Neural cell (in vitro differentiated cells): ENCODE measurements at regions not wholly inside any gene's neighbourhood (a gene's known extent, or its start where the extent isn't known, plus 50 kb on each side); places are given as distances from the start of the nearest gene placed in this dataset.

Experiments
- H2AFZ ChIP-seq: fragments of 200-600, 300-800 bp; sonication (generic), shearing (Covaris generic); 2 replicates; pipeline ENCODE4 v1.6.0; 2014; ENCODE audit warnings: low read depth, mild to moderate bottlenecking, antibody characterized with exemption, low read length, moderate library complexity
- H3F3A ChIP-seq: fragments of 200-600 bp; shearing (Covaris generic); 2 replicates; pipeline ENCODE4 v1.6.1; 2016; ENCODE audit warnings: mild to moderate bottlenecking, moderate library complexity, mixed read lengths, antibody characterized with exemption, low read length; ENCODE audit not compliant: insufficient read depth, poor library complexity, severe bottlenecking
- H3K27ac ChIP-seq: fragments of 200-600, 300-800 bp; sonication (generic), shearing (Covaris generic); 2 replicates; pipeline ENCODE4 v1.5.1; 2014; ENCODE audit warnings: mild to moderate bottlenecking, low read length, moderate library complexity
- H3K27me3 ChIP-seq: fragments of 300-800, 200-600 bp; sonication (generic), shearing (Covaris generic); 2 replicates; pipeline ENCODE4 v1.6.0; 2014; ENCODE audit warnings: mild to moderate bottlenecking, low read depth, low read length, moderate library complexity; ENCODE audit not compliant: insufficient read depth
- H3K36me3 ChIP-seq: fragments of 300-800, 200-600 bp; sonication (generic), shearing (Covaris generic); 2 replicates; pipeline ENCODE4 v1.5.1; 2014; ENCODE audit warnings: mild to moderate bottlenecking, antibody characterized with exemption, low read length, moderate library complexity; ENCODE audit not compliant: insufficient read depth
- H3K4me2 ChIP-seq: fragments of 300-800, 200-600 bp; sonication (generic), shearing (Covaris generic); 2 replicates; pipeline ENCODE4 v1.6.0; 2014; ENCODE audit warnings: mild to moderate bottlenecking, low read length
- H3K4me3 ChIP-seq: fragments of 300-800, 200-600 bp; sonication (generic), shearing (Covaris generic); 2 replicates; pipeline ENCODE4 v1.5.1; 2014; ENCODE audit warnings: mild to moderate bottlenecking, low read length, moderate library complexity
- H3K79me2 ChIP-seq: fragments of 200-600 bp; shearing (Covaris generic); replicated peaks from 2 replicates; pipeline ENCODE4 v1.6.0; 2014; ENCODE audit warnings: mild to moderate bottlenecking, low read length, moderate library complexity; ENCODE audit not compliant: insufficient read depth
- H3K9ac ChIP-seq: fragments of 300-800, 200-600 bp; sonication (generic), shearing (Covaris generic); 2 replicates; pipeline ENCODE4 v1.6.1; 2016; ENCODE audit warnings: mild to moderate bottlenecking, low read length, mixed read lengths
- H3K9me2 ChIP-seq: fragments of 200-600 bp; shearing (Covaris generic); 2 replicates; pipeline ENCODE4 v1.6.1; 2016; ENCODE audit warnings: mild to moderate bottlenecking, low read length, mixed read lengths; ENCODE audit not compliant: insufficient read depth
- H3K9me3 ChIP-seq: fragments of 200-600, 300-800 bp; sonication (generic), shearing (Covaris generic); 2 replicates; pipeline ENCODE4 v1.6.1; 2016; ENCODE audit warnings: mild to moderate bottlenecking, mixed run types, low read length, moderate library complexity, mixed read lengths
- H4K20me1 ChIP-seq: fragments of 200-600 bp; shearing (Covaris generic); 2 replicates; pipeline ENCODE4 v1.6.1; 2016; ENCODE audit warnings: mild to moderate bottlenecking, mixed run types; ENCODE audit not compliant: insufficient read depth
- CTCF ChIP-seq: fragments of 450-650 bp; IDR thresholded peaks from 2 replicates; pipeline ENCODE4 v1.5.1; 2014; ENCODE audit warnings: antibody characterized with exemption, mild to moderate bottlenecking, moderate library complexity; ENCODE audit not compliant: poor library complexity, severe bottlenecking
- EP300 ChIP-seq: fragments of 450-650 bp; conservative IDR thresholded peaks from 2 replicates; pipeline ENCODE4 v1.6.1; 2014; ENCODE audit warnings: antibody characterized with exemption, mild to moderate bottlenecking, moderate library complexity; ENCODE audit not compliant: poor library complexity, severe bottlenecking
- EZH2 ChIP-seq: fragments of 200-600, 300-800 bp; shearing (Covaris generic), sonication (generic); IDR thresholded peaks from 2 replicates; pipeline ENCODE4 v1.6.1; 2014; ENCODE audit warnings: antibody characterized with exemption, low read length, borderline replicate concordance, mild to moderate bottlenecking; ENCODE audit not compliant: insufficient read depth, poor library complexity, severe bottlenecking
- MXI1 ChIP-seq: fragments of 450-650 bp; conservative IDR thresholded peaks from 2 replicates; pipeline ENCODE4 v1.6.1; 2014; ENCODE audit warnings: antibody characterized with exemption, mild to moderate bottlenecking; ENCODE audit not compliant: poor library complexity, severe bottlenecking
- POLR2AphosphoS5 ChIP-seq: IDR thresholded peaks from 2 replicates; pipeline ENCODE4 v1.6.1; 2012
- RAD21 ChIP-seq: fragments of 450-650 bp; conservative IDR thresholded peaks from 2 replicates; pipeline ENCODE4 v1.6.1; 2014; ENCODE audit warnings: antibody characterized with exemption, mild to moderate bottlenecking, moderate library complexity
- SMC3 ChIP-seq: fragments of 450-650 bp; conservative IDR thresholded peaks from 2 replicates; pipeline ENCODE4 v1.6.1; 2014; ENCODE audit warnings: antibody characterized with exemption, mild to moderate bottlenecking, moderate library complexity; ENCODE audit not compliant: poor library complexity
- TAF1 ChIP-seq: IDR thresholded peaks from 2 replicates; pipeline ENCODE4 v1.6.1; 2012; ENCODE audit warnings: low read depth
- TF ChIP-seq, protein P1 (sequence below): IDR thresholded peaks from 2 replicates; pipeline ENCODE4 v1.6.1; 2012; ENCODE audit warnings: borderline replicate concordance

DNA sequence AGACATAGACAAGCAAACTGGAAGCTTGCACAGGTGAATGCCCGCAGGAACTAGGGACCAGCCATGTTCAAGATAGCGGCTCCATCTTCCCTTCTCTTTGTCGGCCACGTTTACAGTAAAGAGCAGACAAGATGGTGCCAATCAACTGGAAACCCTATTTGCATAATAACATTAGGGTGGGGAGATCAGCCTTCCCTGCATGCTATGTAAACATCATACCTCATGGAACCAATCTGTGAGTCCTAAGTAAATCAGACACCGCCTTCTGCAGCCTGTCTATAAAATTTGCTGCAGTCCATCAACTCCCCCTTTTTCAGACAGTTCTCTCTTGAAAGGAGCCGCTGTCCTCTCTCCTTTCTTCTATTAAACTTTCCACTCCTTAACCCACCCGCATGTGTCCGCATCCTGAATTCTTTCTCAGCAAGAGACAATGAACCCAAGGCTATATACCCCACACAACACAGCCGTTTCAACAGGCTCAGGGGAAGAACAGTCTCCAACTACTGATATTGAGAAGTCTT is 384.4 kb downstream of the EIPR1 start:
- H3K27me3 ChIP-seq, result no peaks in the 10 kb centered on the region
- no peaks in the 10 kb centered on the region for H3K36me3 ChIP-seq
- no peak overlapping the region for H3K4me3 ChIP-seq
- no peaks in the 10 kb centered on the region for H3K79me2 ChIP-seq
- H4K20me1 ChIP-seq, result no peaks in the 10 kb centered on the region
- H3K9me2 ChIP-seq, result no peaks in the 10 kb centered on the region
- H2AFZ ChIP-seq, result no peak overlapping the region
- peak overlapping the region; percentile 82 for H3K27ac ChIP-seq
- peak overlapping the region; percentile 27 for H3K9ac ChIP-seq
- H3K9me3 ChIP-seq, result no peaks in the 10 kb centered on the region
- TF ChIP-seq POLR2AphosphoS5 (no peak), TAF1 (no peak), CTCF (no peak), EP300 (no peak), MXI1 (no peak), RAD21 (no peak), EZH2 (no peak), SMC3 (no peak)
- TF ChIP-seq, protein P1, sequence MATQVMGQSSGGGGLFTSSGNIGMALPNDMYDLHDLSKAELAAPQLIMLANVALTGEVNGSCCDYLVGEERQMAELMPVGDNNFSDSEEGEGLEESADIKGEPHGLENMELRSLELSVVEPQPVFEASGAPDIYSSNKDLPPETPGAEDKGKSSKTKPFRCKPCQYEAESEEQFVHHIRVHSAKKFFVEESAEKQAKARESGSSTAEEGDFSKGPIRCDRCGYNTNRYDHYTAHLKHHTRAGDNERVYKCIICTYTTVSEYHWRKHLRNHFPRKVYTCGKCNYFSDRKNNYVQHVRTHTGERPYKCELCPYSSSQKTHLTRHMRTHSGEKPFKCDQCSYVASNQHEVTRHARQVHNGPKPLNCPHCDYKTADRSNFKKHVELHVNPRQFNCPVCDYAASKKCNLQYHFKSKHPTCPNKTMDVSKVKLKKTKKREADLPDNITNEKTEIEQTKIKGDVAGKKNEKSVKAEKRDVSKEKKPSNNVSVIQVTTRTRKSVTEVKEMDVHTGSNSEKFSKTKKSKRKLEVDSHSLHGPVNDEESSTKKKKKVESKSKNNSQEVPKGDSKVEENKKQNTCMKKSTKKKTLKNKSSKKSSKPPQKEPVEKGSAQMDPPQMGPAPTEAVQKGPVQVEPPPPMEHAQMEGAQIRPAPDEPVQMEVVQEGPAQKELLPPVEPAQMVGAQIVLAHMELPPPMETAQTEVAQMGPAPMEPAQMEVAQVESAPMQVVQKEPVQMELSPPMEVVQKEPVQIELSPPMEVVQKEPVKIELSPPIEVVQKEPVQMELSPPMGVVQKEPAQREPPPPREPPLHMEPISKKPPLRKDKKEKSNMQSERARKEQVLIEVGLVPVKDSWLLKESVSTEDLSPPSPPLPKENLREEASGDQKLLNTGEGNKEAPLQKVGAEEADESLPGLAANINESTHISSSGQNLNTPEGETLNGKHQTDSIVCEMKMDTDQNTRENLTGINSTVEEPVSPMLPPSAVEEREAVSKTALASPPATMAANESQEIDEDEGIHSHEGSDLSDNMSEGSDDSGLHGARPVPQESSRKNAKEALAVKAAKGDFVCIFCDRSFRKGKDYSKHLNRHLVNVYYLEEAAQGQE, result no peak
- no peaks in the 10 kb centered on the region for H3F3A ChIP-seq
- H3K4me2 ChIP-seq, result no peak overlapping the region

DNA sequence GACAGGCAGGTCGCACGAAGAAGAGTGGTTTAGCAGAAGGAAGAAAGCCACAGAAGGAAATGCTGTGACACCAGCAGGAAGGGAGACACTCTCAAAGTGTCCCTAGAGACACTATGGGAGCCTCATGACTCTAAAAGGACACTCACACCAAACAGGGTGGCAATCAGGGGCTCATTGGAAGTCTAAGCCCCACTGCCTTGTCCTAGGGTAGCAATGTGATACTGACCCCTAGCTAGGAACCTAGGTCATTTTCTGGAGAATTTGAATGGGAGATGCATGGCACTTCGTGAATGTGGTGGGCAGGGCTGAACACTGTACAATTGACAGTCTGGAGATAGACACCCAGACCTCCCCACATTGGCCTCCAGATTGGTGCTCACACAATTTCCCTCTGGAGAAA is 385.0 kb downstream of the EIPR1 start:
- TF ChIP-seq TAF1, result no peak
- TF ChIP-seq SMC3, result no peak
- TF ChIP-seq POLR2AphosphoS5, result peak; percentile 36
- peak; percentile 58 for TF ChIP-seq EP300
- TF ChIP-seq CTCF, result peak; percentile 22
- H3K4me3 ChIP-seq, result no peak overlapping the region

More for the DNA sequence above, 385.0 kb downstream of the EIPR1 start:
- H3F3A ChIP-seq, result no peaks in the 10 kb centered on the region
- H3K4me2 ChIP-seq, result no peak overlapping the region
- no peaks in the 10 kb centered on the region for H3K79me2 ChIP-seq
- no peaks in the 10 kb centered on the region for H3K27me3 ChIP-seq
- H2AFZ ChIP-seq, result no peak overlapping the region
- no peaks in the 10 kb centered on the region for H3K36me3 ChIP-seq
- H3K9me3 ChIP-seq, result no peaks in the 10 kb centered on the region
- peak overlapping the region; percentile 27 for H3K9ac ChIP-seq
- H3K27ac ChIP-seq, result peak overlapping the region; percentile 82
- no peaks in the 10 kb centered on the region for H3K9me2 ChIP-seq
- no peaks in the 10 kb centered on the region for H4K20me1 ChIP-seq
